MM.1S (cell line): ENCODE measurements at regions not wholly inside any gene's neighbourhood (a gene's known extent, or its start where the extent isn't known, plus 50 kb on each side); places are given as distances from the start of the nearest gene placed in this dataset.
"Not testable (repeated sequence)": the region's sequence is repeated elsewhere in the genome, so short reads cannot be mapped to it uniquely, and the experiment has no call there.

Experiments
- DNase-seq: peaks from one replicate; pipeline ENCODE4 v3.0.0-alpha.2; 2015
- H2AFZ ChIP-seq: fragments of 300-600 bp; sonication (generic); 2 replicates; pipeline ENCODE4 v1.6.0; 2016; ENCODE audit warnings: antibody characterized with exemption, low read length
- H3F3A ChIP-seq: fragments of 300-600 bp; sonication (generic); 2 replicates; pipeline ENCODE4 v1.6.1; 2016; ENCODE audit warnings: mild to moderate bottlenecking, antibody characterized with exemption, low read length, moderate library complexity, mixed read lengths; ENCODE audit not compliant: insufficient read depth
- H3K27ac ChIP-seq: fragments of 300-600 bp; sonication (generic); 2 replicates; pipeline ENCODE4 v1.5.1; 2016; ENCODE audit warnings: mild to moderate bottlenecking, low read length
- H3K27me3 ChIP-seq: fragments of 300-600 bp; sonication (generic); replicated peaks from 2 replicates; pipeline ENCODE4 v1.6.0; 2016; ENCODE audit warnings: low read length; ENCODE audit not compliant: insufficient read depth
- H3K36me3 ChIP-seq: fragments of 300-600 bp; sonication (generic); replicated peaks from 2 replicates; pipeline ENCODE4 v1.6.1; 2016; ENCODE audit warnings: mild to moderate bottlenecking, low read length, mixed read lengths; ENCODE audit not compliant: insufficient read depth
- H3K4me1 ChIP-seq: fragments of 300-600 bp; sonication (generic); 2 replicates; pipeline ENCODE4 v1.6.1; 2016; ENCODE audit warnings: low read length, mixed read lengths
- H3K4me2 ChIP-seq: fragments of 300-600 bp; sonication (generic); 2 replicates; pipeline ENCODE4 v1.6.0; 2016; ENCODE audit warnings: low read depth, low read length
- H3K4me3 ChIP-seq: fragments of 300-600 bp; sonication (generic); 2 replicates; pipeline ENCODE4 v1.5.1; 2016; ENCODE audit warnings: low read length, mixed read lengths
- H3K79me2 ChIP-seq: fragments of 300-600 bp; sonication (generic); 2 replicates; pipeline ENCODE4 v1.6.1; 2016; ENCODE audit warnings: mixed run types, low read length, mixed read lengths
- H3K9ac ChIP-seq: fragments of 300-600 bp; sonication (generic); 2 replicates; pipeline ENCODE4 v1.6.1; 2016; ENCODE audit warnings: low read length, mixed read lengths
- H3K9me2 ChIP-seq: fragments of 300-600 bp; sonication (generic); replicated peaks from 2 replicates; pipeline ENCODE4 v1.6.1; 2016; ENCODE audit warnings: mild to moderate bottlenecking, low read length, mixed read lengths; ENCODE audit not compliant: insufficient read depth
- H3K9me3 ChIP-seq: fragments of 300-600 bp; sonication (generic); replicated peaks from 2 replicates; pipeline ENCODE4 v1.6.1; 2016; ENCODE audit warnings: mild to moderate bottlenecking, low read length, mixed read lengths; ENCODE audit not compliant: insufficient read depth
- H4K20me1 ChIP-seq: fragments of 300-600 bp; sonication (generic); 2 replicates; pipeline ENCODE4 v1.6.1; 2016; ENCODE audit warnings: mild to moderate bottlenecking, low read length, moderate library complexity, mixed read lengths; ENCODE audit not compliant: insufficient read depth
- EZH2 ChIP-seq: fragments of 300-600 bp; sonication (generic); optimal IDR thresholded peaks from 2 replicates; pipeline ENCODE3; 2017; ENCODE audit warnings: low read depth, mild to moderate bottlenecking, antibody characterized with exemption, low read length, mixed read lengths
- EZH2phosphoT487 ChIP-seq: fragments of 300-600 bp; sonication (generic); IDR thresholded peaks from 2 replicates; pipeline ENCODE4 v1.6.1; 2018; ENCODE audit warnings: antibody characterized with exemption, low read length
- TF ChIP-seq, protein P1 (sequence below): fragments of 300-600 bp; sonication (generic); IDR thresholded peaks from 2 replicates; pipeline ENCODE4 v1.5.1; 2016; ENCODE audit warnings: antibody characterized with exemption, low read length, mixed read lengths

GRCh38 chr21:31589820-31590219 is 69.7 kb upstream of the SOD1 start:
- no peak for DNase-seq
- TF ChIP-seq EZH2phosphoT487: no peak
- TF ChIP-seq, protein P1, sequence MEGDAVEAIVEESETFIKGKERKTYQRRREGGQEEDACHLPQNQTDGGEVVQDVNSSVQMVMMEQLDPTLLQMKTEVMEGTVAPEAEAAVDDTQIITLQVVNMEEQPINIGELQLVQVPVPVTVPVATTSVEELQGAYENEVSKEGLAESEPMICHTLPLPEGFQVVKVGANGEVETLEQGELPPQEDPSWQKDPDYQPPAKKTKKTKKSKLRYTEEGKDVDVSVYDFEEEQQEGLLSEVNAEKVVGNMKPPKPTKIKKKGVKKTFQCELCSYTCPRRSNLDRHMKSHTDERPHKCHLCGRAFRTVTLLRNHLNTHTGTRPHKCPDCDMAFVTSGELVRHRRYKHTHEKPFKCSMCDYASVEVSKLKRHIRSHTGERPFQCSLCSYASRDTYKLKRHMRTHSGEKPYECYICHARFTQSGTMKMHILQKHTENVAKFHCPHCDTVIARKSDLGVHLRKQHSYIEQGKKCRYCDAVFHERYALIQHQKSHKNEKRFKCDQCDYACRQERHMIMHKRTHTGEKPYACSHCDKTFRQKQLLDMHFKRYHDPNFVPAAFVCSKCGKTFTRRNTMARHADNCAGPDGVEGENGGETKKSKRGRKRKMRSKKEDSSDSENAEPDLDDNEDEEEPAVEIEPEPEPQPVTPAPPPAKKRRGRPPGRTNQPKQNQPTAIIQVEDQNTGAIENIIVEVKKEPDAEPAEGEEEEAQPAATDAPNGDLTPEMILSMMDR: no peak
- TF ChIP-seq EZH2: no peak
- no peak overlapping the region for H3K9ac ChIP-seq
- H3K9me3 ChIP-seq: no peaks in the 10 kb centered on the region
- no peak overlapping the region for H3K4me3 ChIP-seq
- H3K36me3 ChIP-seq: no peaks in the 10 kb centered on the region
- no peak overlapping the region for H3K4me2 ChIP-seq
- H3K4me1 ChIP-seq: no peaks in the 10 kb centered on the region
- H3K9me2 ChIP-seq: no peaks in the 10 kb centered on the region
- no peaks in the 10 kb centered on the region for H3K79me2 ChIP-seq
- no peaks in the 10 kb centered on the region for H4K20me1 ChIP-seq
- no peak overlapping the region for H3K27ac ChIP-seq
- no peak overlapping the region for H2AFZ ChIP-seq
- H3K27me3 ChIP-seq: no peaks in the 10 kb centered on the region
- H3F3A ChIP-seq: no peaks in the 10 kb centered on the region

DNA sequence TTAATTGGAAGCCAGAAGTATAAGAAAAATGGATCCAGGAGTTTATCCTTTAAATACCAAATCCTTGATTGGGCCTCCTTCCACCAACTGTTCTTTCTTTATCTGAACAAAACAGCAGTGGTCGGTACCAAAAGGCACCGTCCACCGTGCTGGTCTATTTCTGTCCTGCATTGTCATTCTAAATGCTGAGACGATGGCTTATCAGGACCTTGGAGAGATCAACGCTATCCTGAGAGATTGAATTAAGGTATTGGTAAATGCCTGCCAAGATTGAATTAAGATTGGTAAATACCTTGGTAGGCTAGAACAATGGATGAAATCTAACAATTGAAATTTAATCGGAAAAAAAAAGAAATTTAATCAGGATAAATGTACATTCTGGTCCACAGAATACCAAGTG is 73.4 kb upstream of the SOD1 start:
- H2AFZ ChIP-seq: no peak overlapping the region
- no peaks in the 10 kb centered on the region for H3F3A ChIP-seq
- TF ChIP-seq, protein P1: no peak
- no peak for TF ChIP-seq EZH2phosphoT487
- TF ChIP-seq EZH2: no peak
- no peaks in the 10 kb centered on the region for H3K79me2 ChIP-seq
- DNase-seq: no peak
- H3K27ac ChIP-seq: no peak overlapping the region
- H3K4me1 ChIP-seq: no peaks in the 10 kb centered on the region
- no peak overlapping the region for H3K4me2 ChIP-seq
- H3K27me3 ChIP-seq: no peaks in the 10 kb centered on the region
- no peaks in the 10 kb centered on the region for H3K36me3 ChIP-seq
- no peaks in the 10 kb centered on the region for H3K9me2 ChIP-seq
- no peak overlapping the region for H3K9ac ChIP-seq
- no peak overlapping the region for H3K4me3 ChIP-seq
- H3K9me3 ChIP-seq: no peaks in the 10 kb centered on the region
- H4K20me1 ChIP-seq: no peaks in the 10 kb centered on the region

- H3K79me2 ChIP-seq, H3F3A ChIP-seq, H2AFZ ChIP-seq, H3K27me3 ChIP-seq, H3K9me3 ChIP-seq, H3K9ac ChIP-seq, DNase-seq, H3K4me3 ChIP-seq, H4K20me1 ChIP-seq, H3K9me2 ChIP-seq, H3K27ac ChIP-seq, H3K36me3 ChIP-seq, H3K4me1 ChIP-seq, H3K4me2 ChIP-seq: not testable (repeated sequence)
Observed at GRCh38 chr21:31583937-31584336, 75.6 kb upstream of the SOD1 start.

GRCh38 chr21:31583498-31583897 is 76.0 kb upstream of the SOD1 start:
- Histone ChIP-seq H3K79me2 (no peaks in the 10 kb centered on the region), H3F3A (no peaks in the 10 kb centered on the region), H3K9me2 (no peaks in the 10 kb centered on the region), H3K36me3 (no peaks in the 10 kb centered on the region), H3K27me3 (no peaks in the 10 kb centered on the region), H4K20me1 (no peaks in the 10 kb centered on the region), H3K4me1 (no peaks in the 10 kb centered on the region), H3K4me2 (no peak overlapping the region), H2AFZ (no peak overlapping the region), H3K4me3 (no peak overlapping the region), H3K9ac (no peak overlapping the region), H3K27ac (no peak overlapping the region), H3K9me3 (no peaks in the 10 kb centered on the region)
- no peak for TF ChIP-seq EZH2phosphoT487
- TF ChIP-seq, protein P1: no peak
- TF ChIP-seq EZH2: no peak
- DNase-seq: no peak
